ACC112 (cell line): ENCODE measurements at regions not wholly inside any gene's neighbourhood (a gene's known extent, or its start where the extent isn't known, plus 50 kb on each side); places are given as distances from the start of the nearest gene placed in this dataset.

ENCODE experiments used
- H2AFZ ChIP-seq: fragments of 200-600 bp; sonication (generic); one replicate; pipeline ENCODE4 v1.6.0; 2017; ENCODE audit warnings: antibody characterized with exemption, low read length; ENCODE audit not compliant: unreplicated experiment
- H3K27ac ChIP-seq: fragments of 200-600 bp; sonication (generic); 2 replicates; pipeline ENCODE4 v1.5.1; 2014; ENCODE audit warnings: low read depth, mild to moderate bottlenecking, antibody characterized with exemption, low read length, moderate library complexity
- H3K27me3 ChIP-seq: fragments of 200-600 bp; sonication (generic); 2 replicates; pipeline ENCODE4 v1.6.1; 2014; ENCODE audit warnings: mild to moderate bottlenecking, antibody characterized with exemption, low read length, moderate library complexity, mixed read lengths; ENCODE audit not compliant: insufficient read depth
- H3K36me3 ChIP-seq: fragments of 200-600 bp; sonication (generic); 2 replicates; pipeline ENCODE4 v1.6.1; 2016; ENCODE audit warnings: mild to moderate bottlenecking, antibody characterized with exemption, low read length, moderate library complexity, mixed read lengths; ENCODE audit not compliant: insufficient read depth
- H3K4me1 ChIP-seq: fragments of 200-600 bp; sonication (generic); one replicate; pipeline ENCODE4 v1.6.1; 2016; ENCODE audit warnings: low read length, mixed read lengths; ENCODE audit not compliant: insufficient read depth, unreplicated experiment, control insufficient read depth
- H3K4me3 ChIP-seq: fragments of 200-600 bp; sonication (generic); 2 replicates; pipeline ENCODE4 v1.5.1; 2014; ENCODE audit warnings: mild to moderate bottlenecking, low read depth, low read length
- H3K79me2 ChIP-seq: fragments of 200-600 bp; sonication (generic); one replicate; pipeline ENCODE4 v1.6.0; 2016; ENCODE audit warnings: low read length; ENCODE audit not compliant: control insufficient read depth, unreplicated experiment, insufficient read depth

DNA sequence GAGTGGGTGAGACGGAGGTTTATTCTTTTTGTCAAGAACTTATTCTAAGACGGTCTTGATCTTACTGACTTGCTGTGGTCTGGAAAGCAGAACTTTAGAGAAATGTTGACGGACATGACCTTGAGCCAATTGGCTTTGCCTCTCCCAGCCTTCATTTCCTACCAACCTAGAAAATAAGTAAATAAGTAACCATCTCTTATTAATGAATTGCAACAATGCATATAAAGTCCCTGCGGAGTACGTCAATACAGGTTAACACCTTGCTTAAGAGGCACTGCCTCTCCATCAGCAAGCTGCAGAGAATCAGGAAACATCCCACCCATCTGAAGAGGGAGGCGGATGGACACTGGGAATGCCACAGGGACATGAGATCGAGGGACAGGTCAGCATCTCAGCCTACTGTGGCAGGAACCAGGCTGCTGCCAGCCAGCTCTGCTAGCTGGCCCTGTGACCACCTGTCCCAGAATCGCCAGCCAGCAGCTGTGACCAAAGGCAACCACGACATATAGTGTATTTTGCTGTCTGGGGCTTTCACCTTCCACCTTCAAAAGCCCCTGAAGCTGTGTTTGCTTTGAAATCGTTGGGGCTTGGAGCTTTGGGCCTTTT lies 208.3 kb downstream of the BCL11B start:
- Histone ChIP-seq H3K4me1 (no peaks in the 10 kb centered on the region), H3K36me3 (no peaks in the 10 kb centered on the region), H2AFZ (no peak overlapping the region), H3K4me3 (no peak overlapping the region), H3K27me3 (no peaks in the 10 kb centered on the region), H3K27ac (no peak overlapping the region), H3K79me2 (no peaks in the 10 kb centered on the region)

- Histone ChIP-seq H3K79me2 (no peaks in the 10 kb centered on the region), H3K27me3 (no peaks in the 10 kb centered on the region), H3K4me3 (no peak overlapping the region), H3K36me3 (no peaks in the 10 kb centered on the region), H3K27ac (no peak overlapping the region), H2AFZ (no peak overlapping the region), H3K4me1 (no peaks in the 10 kb centered on the region)
These were observed 207.6 kb downstream of the BCL11B start for GRCh38 chr14:99064262-99064954.

- Histone ChIP-seq H3K79me2 (no peaks in the 10 kb centered on the region), H3K36me3 (no peaks in the 10 kb centered on the region), H3K4me3 (no peak overlapping the region), H2AFZ (no peak overlapping the region), H3K27me3 (no peaks in the 10 kb centered on the region), H3K4me1 (no peaks in the 10 kb centered on the region), H3K27ac (no peak overlapping the region)
These were observed 206.4 kb downstream of the BCL11B start for GRCh38 chr14:99065551-99065950.

DNA sequence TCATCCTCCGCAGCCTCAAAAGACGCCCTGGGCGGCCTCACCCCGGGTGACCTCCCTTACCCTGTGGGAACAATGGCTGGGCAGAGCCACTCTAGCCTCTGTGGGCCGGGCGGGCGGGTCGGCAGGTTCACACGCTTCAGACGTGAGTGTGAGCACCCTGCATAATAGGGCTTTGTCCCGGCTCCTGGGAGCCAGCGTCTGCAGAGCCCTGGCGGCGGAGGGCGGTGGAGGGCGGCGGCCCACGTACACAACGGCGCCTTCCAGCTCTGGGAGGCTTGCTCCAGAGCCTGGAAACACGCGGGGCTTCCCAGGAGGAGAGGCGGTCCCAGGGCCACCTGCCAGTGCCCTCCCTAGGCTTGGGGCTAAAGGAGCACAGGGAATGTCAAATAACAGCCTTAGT lies 205.6 kb downstream of the BCL11B start:
- Histone ChIP-seq H3K36me3 (no peaks in the 10 kb centered on the region), H2AFZ (no peak overlapping the region), H3K4me1 (no peaks in the 10 kb centered on the region), H3K4me3 (no peak overlapping the region), H3K27ac (no peak overlapping the region), H3K27me3 (no peaks in the 10 kb centered on the region), H3K79me2 (no peaks in the 10 kb centered on the region)

GRCh38 chr14:99067141-99067920 lies 204.7 kb downstream of the BCL11B start:
- no peak overlapping the region for H3K4me3 ChIP-seq
- H3K27me3 ChIP-seq = no peaks in the 10 kb centered on the region
- no peak overlapping the region for H2AFZ ChIP-seq
- no peaks in the 10 kb centered on the region for H3K4me1 ChIP-seq
- H3K27ac ChIP-seq = no peak overlapping the region
- H3K36me3 ChIP-seq = no peaks in the 10 kb centered on the region
- no peaks in the 10 kb centered on the region for H3K79me2 ChIP-seq

DNA sequence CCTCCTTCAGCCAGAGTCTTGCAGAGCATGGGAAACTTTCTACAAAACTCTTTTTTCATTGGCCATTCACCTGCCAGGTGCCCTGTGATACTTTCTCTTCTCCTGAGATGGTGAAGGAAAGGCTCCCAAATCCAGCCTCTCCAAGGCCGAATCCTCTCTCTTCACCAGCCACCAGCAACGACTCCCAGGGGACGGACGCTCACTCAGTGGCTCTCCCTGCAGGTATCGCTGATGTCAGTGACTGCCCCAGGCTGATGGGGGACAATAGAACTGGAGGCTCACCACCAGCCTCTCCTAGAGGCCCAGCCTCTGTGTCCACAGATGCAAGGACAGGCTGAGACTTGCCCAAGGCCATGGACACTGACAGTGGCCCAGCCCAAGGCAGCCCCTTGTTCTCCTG lies 204.1 kb downstream of the BCL11B start:
- Histone ChIP-seq H3K79me2 (no peaks in the 10 kb centered on the region), H3K4me1 (no peaks in the 10 kb centered on the region), H2AFZ (no peak overlapping the region), H3K36me3 (no peaks in the 10 kb centered on the region), H3K4me3 (no peak overlapping the region), H3K27me3 (no peaks in the 10 kb centered on the region), H3K27ac (no peak overlapping the region)

GRCh38 chr14:99069946-99070345 lies 202.1 kb downstream of the BCL11B start:
- no peaks in the 10 kb centered on the region for H3K4me1 ChIP-seq
- H3K79me2 ChIP-seq = no peaks in the 10 kb centered on the region
- H2AFZ ChIP-seq = no peak overlapping the region
- H3K27me3 ChIP-seq = no peaks in the 10 kb centered on the region
- no peak overlapping the region for H3K4me3 ChIP-seq
- no peak overlapping the region for H3K27ac ChIP-seq
- no peaks in the 10 kb centered on the region for H3K36me3 ChIP-seq

- H2AFZ ChIP-seq = no peak overlapping the region
- no peaks in the 10 kb centered on the region for H3K79me2 ChIP-seq
- H3K36me3 ChIP-seq = no peaks in the 10 kb centered on the region
- no peaks in the 10 kb centered on the region for H3K4me1 ChIP-seq
- no peaks in the 10 kb centered on the region for H3K27me3 ChIP-seq
- H3K27ac ChIP-seq = no peak overlapping the region
- no peak overlapping the region for H3K4me3 ChIP-seq
These were observed 199.6 kb downstream of the BCL11B start for GRCh38 chr14:99072433-99072832.

GRCh38 chr14:99072956-99073355 lies 199.0 kb downstream of the BCL11B start:
- H3K36me3 ChIP-seq = no peaks in the 10 kb centered on the region

GRCh38 chr14:99073431-99073830 lies 198.6 kb downstream of the BCL11B start:
- H3K36me3 ChIP-seq = no peaks in the 10 kb centered on the region
- H3K4me1 ChIP-seq = no peaks in the 10 kb centered on the region
- no peaks in the 10 kb centered on the region for H3K79me2 ChIP-seq
- no peaks in the 10 kb centered on the region for H3K27me3 ChIP-seq
- H3K4me3 ChIP-seq = no peak overlapping the region
- no peak overlapping the region for H2AFZ ChIP-seq
- no peak overlapping the region for H3K27ac ChIP-seq

More at GRCh38 chr14:99072956-99073355, 199.0 kb downstream of the BCL11B start:
- Histone ChIP-seq H3K27ac (no peak overlapping the region), H3K4me1 (no peaks in the 10 kb centered on the region), H3K27me3 (no peaks in the 10 kb centered on the region), H3K79me2 (no peaks in the 10 kb centered on the region), H3K4me3 (no peak overlapping the region), H2AFZ (no peak overlapping the region)

- Histone ChIP-seq H3K27me3 (no peaks in the 10 kb centered on the region), H2AFZ (no peak overlapping the region), H3K4me1 (no peaks in the 10 kb centered on the region), H3K4me3 (no peak overlapping the region), H3K27ac (no peak overlapping the region), H3K36me3 (no peaks in the 10 kb centered on the region), H3K79me2 (no peaks in the 10 kb centered on the region)
These were observed 196.9 kb downstream of the BCL11B start for GRCh38 chr14:99075061-99075460.
